Keratinocyte (primary cell): ENCODE measurements at regions not wholly inside any gene's neighbourhood (a gene's known extent, or its start where the extent isn't known, plus 50 kb on each side); places are given as distances from the start of the nearest gene placed in this dataset.

Experiments used
- DNase-seq: peaks from one replicate; pipeline ENCODE4 v3.0.0-alpha.2; 2011; ENCODE audit warnings: low read depth, missing footprints, low spot score
- FAIRE-seq: peaks from 2 replicates; lab custom pipeline; 2011; peaks lifted over from hg19 to GRCh38; lab: Jason Lieb, UNC
- H2AFZ ChIP-seq: 2 replicates; pipeline ENCODE4 v1.6.0; 2012; ENCODE audit warnings: low read length, control low read depth, inconsistent platforms; ENCODE audit not compliant: control insufficient read depth
- H3K27ac ChIP-seq: 2 replicates; pipeline ENCODE4 v1.5.1; 2011; ENCODE audit warnings: low read length; ENCODE audit not compliant: control insufficient read depth, insufficient read depth
- H3K27me3 ChIP-seq: 3 replicates; pipeline ENCODE4 v1.6.0; 2011; ENCODE audit warnings: low read length; ENCODE audit not compliant: control insufficient read depth, insufficient read depth; ENCODE audit errors: extremely low read depth
- H3K36me3 ChIP-seq, 2 experiments: 2 replicates in 1 of 2; 3 replicates in 1 of 2; pipeline ENCODE4 v1.5.1; 2011; ENCODE audit warnings: low read length in 2 of 2, mild to moderate bottlenecking in 1 of 2; ENCODE audit not compliant: control insufficient read depth in 2 of 2, insufficient read depth in 2 of 2; ENCODE audit errors: extremely low read depth in 1 of 2
- H3K4me1 ChIP-seq: 3 replicates; pipeline ENCODE4 v1.5.1; 2011; ENCODE audit warnings: low read length; ENCODE audit not compliant: control insufficient read depth, insufficient read depth; ENCODE audit errors: extremely low read depth
- H3K4me2 ChIP-seq: 3 replicates; pipeline ENCODE4 v1.6.0; 2011; ENCODE audit warnings: low read depth, low read length; ENCODE audit not compliant: control insufficient read depth, insufficient read depth; ENCODE audit errors: extremely low read depth
- H3K4me3 ChIP-seq, 3 experiments: fragments of 200-600 bp in 1 of 3; sonication (generic) in 1 of 3; 2 replicates in 2 of 3; 3 replicates in 1 of 3; pipeline ENCODE4 v1.5.1; 2011 to 2016; ENCODE audit warnings: low read length in 3 of 3, mild to moderate bottlenecking in 3 of 3, control low read depth in 2 of 3, inconsistent platforms in 1 of 3, low read depth in 1 of 3, mixed read lengths in 1 of 3, mixed run types in 1 of 3, moderate library complexity in 1 of 3; ENCODE audit not compliant: control insufficient read depth in 2 of 3, insufficient read depth in 2 of 3; ENCODE audit errors: extremely low read depth in 1 of 3
- H3K79me2 ChIP-seq: 2 replicates; pipeline ENCODE4 v1.6.0; 2012; ENCODE audit warnings: low read length; ENCODE audit not compliant: control insufficient read depth, insufficient read depth
- H3K9ac ChIP-seq: 3 replicates; pipeline ENCODE4 v1.6.0; 2011; ENCODE audit warnings: low read length; ENCODE audit not compliant: control insufficient read depth, insufficient read depth; ENCODE audit errors: extremely low read depth
- H3K9me1 ChIP-seq: 3 replicates; pipeline ENCODE4 v1.6.0; 2011; ENCODE audit warnings: low read length; ENCODE audit not compliant: control insufficient read depth, insufficient read depth; ENCODE audit errors: extremely low read depth
- H3K9me3 ChIP-seq: 2 replicates; pipeline ENCODE4 v1.5.1; 2012; ENCODE audit warnings: low read depth, low read length; ENCODE audit not compliant: control insufficient read depth
- H4K20me1 ChIP-seq: 3 replicates; pipeline ENCODE4 v1.6.0; 2011; ENCODE audit warnings: low read length; ENCODE audit not compliant: control insufficient read depth, insufficient read depth; ENCODE audit errors: extremely low read depth
- EZH2 ChIP-seq: IDR thresholded peaks from one replicate; pipeline ENCODE4 v1.6.1; 2012; ENCODE audit warnings: inconsistent platforms, mild to moderate bottlenecking, low read length, moderate library complexity
- dilution Hi-C: fragments of 300-500 bp; cut with MboI; formaldehyde crosslinking; loops from one replicate; pipeline ENCODE4 v1.7.0; 2020; ENCODE audit warnings: low sequenced_read_pairs; ENCODE audit not compliant: extremely low pct_ligation_motif_present
- TF ChIP-seq, protein P1 (sequence below), 3 experiments: IDR thresholded peaks in 1 of 3; conservative IDR thresholded peaks in 1 of 3; optimal IDR thresholded peaks in 1 of 3; 2 replicates in 2 of 3; 3 replicates in 1 of 3; pipeline versions ENCODE3 to v1.5.1; 2011; ENCODE audit warnings: low read length in 3 of 3, mild to moderate bottlenecking in 3 of 3, moderate library complexity in 2 of 3, control low read depth in 1 of 3, inconsistent platforms in 1 of 3; ENCODE audit not compliant: insufficient read depth in 2 of 3; ENCODE audit errors: extremely low read depth in 1 of 3

DNA sequence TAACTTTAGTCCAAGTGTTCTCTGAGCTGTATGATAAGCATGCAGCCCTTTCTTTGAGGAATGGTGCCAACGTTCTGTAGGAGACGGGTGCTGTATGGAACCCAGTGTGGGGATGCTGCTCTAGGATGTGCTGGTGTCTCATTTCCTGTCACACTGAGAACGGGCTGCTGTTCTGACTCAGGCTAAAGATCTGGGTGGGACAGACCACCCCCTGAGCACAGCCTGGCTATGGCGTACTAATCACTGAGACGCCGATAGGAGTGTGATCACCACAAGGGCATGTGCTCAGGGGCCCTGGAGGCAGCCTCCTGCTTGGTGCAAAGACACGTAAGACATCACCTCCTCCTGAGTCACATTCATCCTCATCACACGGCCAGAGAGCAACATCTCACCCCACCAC is 240.4 kb downstream of the IRX2 start:
- Histone ChIP-seq H3K36me3 (no peaks in the 10 kb centered on the region), H3K9me3 (peaks cover 2% of the 10 kb centered on the region), H3K79me2 (no peaks in the 10 kb centered on the region), H4K20me1 (no peaks in the 10 kb centered on the region), H3K9ac (no peak overlapping the region), H3K9me1 (no peaks in the 10 kb centered on the region), H3K4me3 (no peak overlapping the region), H3K27me3 (no peaks in the 10 kb centered on the region), H3K27ac (no peak overlapping the region), H3K4me2 (no peak overlapping the region), H2AFZ (no peak overlapping the region), H3K4me1 (no peaks in the 10 kb centered on the region)
- no peak for DNase-seq
- FAIRE-seq: no peak
- no peak for TF ChIP-seq EZH2
- TF ChIP-seq, protein P1, sequence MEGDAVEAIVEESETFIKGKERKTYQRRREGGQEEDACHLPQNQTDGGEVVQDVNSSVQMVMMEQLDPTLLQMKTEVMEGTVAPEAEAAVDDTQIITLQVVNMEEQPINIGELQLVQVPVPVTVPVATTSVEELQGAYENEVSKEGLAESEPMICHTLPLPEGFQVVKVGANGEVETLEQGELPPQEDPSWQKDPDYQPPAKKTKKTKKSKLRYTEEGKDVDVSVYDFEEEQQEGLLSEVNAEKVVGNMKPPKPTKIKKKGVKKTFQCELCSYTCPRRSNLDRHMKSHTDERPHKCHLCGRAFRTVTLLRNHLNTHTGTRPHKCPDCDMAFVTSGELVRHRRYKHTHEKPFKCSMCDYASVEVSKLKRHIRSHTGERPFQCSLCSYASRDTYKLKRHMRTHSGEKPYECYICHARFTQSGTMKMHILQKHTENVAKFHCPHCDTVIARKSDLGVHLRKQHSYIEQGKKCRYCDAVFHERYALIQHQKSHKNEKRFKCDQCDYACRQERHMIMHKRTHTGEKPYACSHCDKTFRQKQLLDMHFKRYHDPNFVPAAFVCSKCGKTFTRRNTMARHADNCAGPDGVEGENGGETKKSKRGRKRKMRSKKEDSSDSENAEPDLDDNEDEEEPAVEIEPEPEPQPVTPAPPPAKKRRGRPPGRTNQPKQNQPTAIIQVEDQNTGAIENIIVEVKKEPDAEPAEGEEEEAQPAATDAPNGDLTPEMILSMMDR (optimal IDR thresholded peaks at IDR 0.05 in 1 of 3, IDR thresholded peaks at IDR 0.05 in 1 of 3, conservative IDR thresholded peaks at IDR 0.05 in 1 of 3; ENCODE audit: extremely low read depth in 1 of 3, insufficient read depth in 2 of 3, low read length in 3 of 3): no peak
- dilution Hi-C loops: no loop called here

DNA sequence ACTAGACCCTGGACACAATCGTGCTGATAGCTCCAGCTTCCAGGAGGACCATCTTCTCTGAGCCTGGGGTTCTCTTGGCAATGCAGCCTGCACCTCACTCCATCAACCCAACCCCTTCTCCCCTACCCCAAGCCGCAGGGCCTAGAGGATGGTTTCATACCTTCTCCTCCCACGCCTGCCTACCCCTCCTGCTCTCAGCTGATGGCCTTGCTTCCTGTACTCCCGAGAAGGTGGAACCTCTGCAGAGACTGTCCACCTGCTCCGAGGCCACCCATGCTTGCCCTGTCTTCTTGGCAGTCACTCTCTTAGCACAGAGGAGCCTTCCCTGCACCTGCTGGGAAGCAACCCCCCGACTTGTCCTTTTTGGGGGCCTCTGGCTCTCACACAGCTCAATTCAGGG is 241.9 kb downstream of the IRX2 start:
- TF ChIP-seq, protein P1 (optimal IDR thresholded peaks at IDR 0.05 in 1 of 3, IDR thresholded peaks at IDR 0.05 in 1 of 3, conservative IDR thresholded peaks at IDR 0.05 in 1 of 3; ENCODE audit: extremely low read depth in 1 of 3, insufficient read depth in 2 of 3, low read length in 3 of 3): no peak
- TF ChIP-seq EZH2: no peak
- H3K27ac ChIP-seq: no peak overlapping the region
- no peak overlapping the region for H3K4me3 ChIP-seq
- H3K9me1 ChIP-seq: no peaks in the 10 kb centered on the region
- no peak for DNase-seq
- peaks cover 2% of the 10 kb centered on the region for H3K9me3 ChIP-seq
- no peak overlapping the region for H3K4me2 ChIP-seq
- no peak overlapping the region for H2AFZ ChIP-seq
- no peaks in the 10 kb centered on the region for H3K36me3 ChIP-seq
- no peak for FAIRE-seq
- H4K20me1 ChIP-seq: no peaks in the 10 kb centered on the region
- dilution Hi-C loops: no loop called here
- no peak overlapping the region for H3K9ac ChIP-seq
- H3K79me2 ChIP-seq: no peaks in the 10 kb centered on the region
- H3K27me3 ChIP-seq: no peaks in the 10 kb centered on the region
- no peaks in the 10 kb centered on the region for H3K4me1 ChIP-seq
